Superior temporal gyrus (tissue), 1 donor: ENCODE measurements at regions not wholly inside any gene's neighbourhood (a gene's known extent, or its start where the extent isn't known, plus 50 kb on each side); places are given as distances from the start of the nearest gene placed in this dataset.
"Not testable (repeated sequence)": the region's sequence is repeated elsewhere in the genome, so short reads cannot be mapped to it uniquely, and the experiment has no call there.

ENCODE experiments used
- DNase-seq: peaks from one replicate; pipeline ENCODE4 v3.0.0-alpha.2; 2016; ENCODE audit errors: extremely low spot score

GRCh38 chr9:103068753-103069152 is 73.6 kb downstream of the CYLC2 start:
- DNase-seq, result no peak

- no peak for DNase-seq
These were observed 83.4 kb downstream of the CYLC2 start for GRCh38 chr9:103078581-103078980.

- DNase-seq, result no peak
These were observed 87.4 kb downstream of the CYLC2 start for GRCh38 chr9:103082494-103082893.

DNA sequence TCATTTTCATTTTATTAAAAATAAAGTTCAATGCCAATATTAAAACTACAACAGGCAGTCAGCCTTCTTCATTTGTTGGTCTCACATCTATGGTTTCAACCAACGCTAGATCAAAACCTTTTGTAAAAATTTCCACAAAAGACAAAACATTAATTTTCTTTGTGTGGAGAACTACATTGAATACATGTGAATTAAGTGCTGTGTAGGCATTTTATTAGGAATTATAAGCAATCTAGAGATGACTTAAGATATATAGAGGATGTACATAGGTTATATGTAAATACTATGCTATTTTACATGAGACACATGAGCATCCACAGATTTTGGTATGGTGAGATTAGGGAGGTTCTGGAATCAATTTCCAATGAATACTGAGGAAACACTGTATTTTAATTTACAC is 94.2 kb downstream of the CYLC2 start:
- no peak for DNase-seq

GRCh38 chr9:103104101-103104500 is 109.0 kb downstream of the CYLC2 start:
- no peak for DNase-seq

- no peak for DNase-seq
These were observed 121.1 kb downstream of the CYLC2 start for GRCh38 chr9:103116246-103116645.

- DNase-seq, result no peak
These were observed 131.4 kb downstream of the CYLC2 start for GRCh38 chr9:103126494-103126893.

- DNase-seq, result no peak
These were observed 144.8 kb downstream of the CYLC2 start for GRCh38 chr9:103139891-103140290.

GRCh38 chr9:103152473-103152872 is 157.3 kb downstream of the CYLC2 start:
- DNase-seq, result no peak

GRCh38 chr9:103167530-103167929 is 172.4 kb downstream of the CYLC2 start:
- no peak for DNase-seq

- no peak for DNase-seq
These were observed 173.1 kb downstream of the CYLC2 start for GRCh38 chr9:103168254-103168653.

GRCh38 chr9:103169798-103170197 is 174.7 kb downstream of the CYLC2 start:
- DNase-seq, result no peak

GRCh38 chr9:103183701-103184171 is 188.6 kb downstream of the CYLC2 start:
- DNase-seq, result no peak

- DNase-seq, result no peak
These were observed 191.8 kb downstream of the CYLC2 start for GRCh38 chr9:103186959-103187358.

- DNase-seq, result no peak
These were observed 193.7 kb downstream of the CYLC2 start for GRCh38 chr9:103188781-103189350.

DNA sequence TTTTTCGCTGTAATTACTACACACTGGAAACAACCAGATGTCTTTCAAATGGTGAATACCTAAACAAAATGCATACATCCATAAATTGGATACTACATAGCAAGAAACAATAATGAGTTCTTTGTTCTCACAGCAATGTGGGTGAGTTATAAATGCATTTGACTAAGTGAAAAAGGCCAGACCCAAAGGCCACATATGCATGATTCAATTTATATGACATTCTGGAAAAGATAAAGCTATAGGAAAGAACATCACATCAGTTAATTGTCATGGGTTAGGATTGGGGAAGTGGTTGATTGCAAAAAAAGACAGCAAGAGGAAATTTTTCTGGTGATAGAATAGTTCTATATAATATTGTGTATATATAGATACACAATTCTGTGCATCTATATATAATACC is 198.9 kb downstream of the CYLC2 start:
- no peak for DNase-seq

DNA sequence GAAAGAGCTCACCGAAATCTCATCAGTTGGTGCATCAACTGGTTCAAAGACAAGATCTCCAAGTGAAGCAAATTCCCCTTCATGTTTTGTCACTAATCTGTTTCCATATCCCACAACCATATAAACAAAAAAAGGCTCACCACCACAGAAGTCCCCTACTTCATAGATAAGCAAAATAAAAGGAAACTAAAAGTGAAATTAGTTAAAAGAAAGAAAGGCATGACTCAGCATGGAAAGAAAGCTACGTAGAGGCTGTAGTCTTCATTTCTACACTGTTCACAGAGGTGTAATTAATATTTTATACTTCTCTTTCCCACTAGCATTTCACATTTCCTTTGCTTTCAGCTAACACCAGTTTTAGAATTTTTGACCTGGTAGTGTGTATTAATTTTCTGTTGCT is 208.0 kb downstream of the CYLC2 start:
- no peak for DNase-seq

DNA sequence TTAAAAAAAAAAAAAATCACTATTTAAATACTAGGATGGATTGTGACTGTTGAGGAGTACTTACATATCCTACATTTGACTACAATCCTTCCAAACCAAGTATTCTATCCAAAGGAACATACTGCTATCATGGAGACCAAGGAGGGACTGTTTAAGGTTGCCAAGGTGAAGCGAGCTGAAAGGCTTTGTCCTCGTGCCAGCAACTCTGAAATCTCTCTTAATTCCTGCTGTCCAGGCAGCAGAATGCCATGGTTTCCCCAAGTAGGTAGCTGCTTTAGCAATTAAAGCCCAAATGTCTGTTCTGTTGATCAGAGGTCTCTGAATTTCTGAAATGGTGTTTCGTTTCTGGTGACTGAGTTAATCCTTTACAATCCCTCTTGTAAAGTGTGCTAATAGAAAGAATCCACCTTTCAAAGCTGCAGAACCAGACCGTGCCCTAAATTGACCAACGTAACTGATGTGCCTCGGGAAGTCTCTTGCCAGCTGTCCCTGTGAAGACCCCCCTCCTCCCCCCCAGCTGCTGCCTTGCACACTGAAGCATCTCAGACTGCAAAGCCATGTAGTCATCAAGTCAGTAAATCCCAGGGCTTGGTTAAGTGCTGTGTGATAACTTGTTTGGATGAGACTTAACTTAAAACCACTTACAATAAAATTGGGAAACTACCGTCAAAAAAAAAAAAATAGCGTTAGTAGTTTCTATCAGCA is 210.9 kb downstream of the CYLC2 start:
- DNase-seq, result not testable (repeated sequence)

GRCh38 chr9:103210607-103211006 is 215.5 kb downstream of the CYLC2 start:
- no peak for DNase-seq

- DNase-seq, result no peak
These were observed 220.1 kb downstream of the CYLC2 start for GRCh38 chr9:103215197-103215596.

- DNase-seq, result no peak
These were observed 230.8 kb downstream of the CYLC2 start for GRCh38 chr9:103225702-103226646.

GRCh38 chr9:103226647-103227013 is 231.5 kb downstream of the CYLC2 start:
- no peak for DNase-seq
